ENCODE measurements at regions not wholly inside any gene's neighbourhood (a gene's known extent, or its start where the extent isn't known, plus 50 kb on each side); places are given as distances from the start of the nearest gene placed in this dataset.

DNA sequence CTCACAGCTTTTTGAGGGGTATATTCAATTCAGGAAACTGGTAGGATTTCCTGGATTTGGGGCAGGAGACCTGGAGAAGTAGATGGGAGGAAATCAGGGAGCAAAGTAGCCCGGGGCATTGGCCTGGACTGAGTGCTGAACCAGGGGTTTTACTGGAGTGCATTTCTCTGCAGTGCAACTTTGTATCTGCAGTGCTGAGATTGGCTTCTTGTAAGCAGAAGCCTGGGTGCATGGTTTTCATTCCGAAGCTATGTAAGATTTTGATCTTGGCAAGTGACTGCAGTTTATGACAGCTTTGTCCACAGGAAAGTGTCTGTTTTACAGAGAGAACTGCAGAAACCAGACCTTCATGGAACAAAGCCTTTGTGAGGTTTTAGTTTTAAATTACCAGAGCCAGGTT, 158.3 kb downstream of the SPCS3 start:
- H3K4me3 ChIP-seq (ENCODE audit: low read depth, poor library complexity, severe bottlenecking) = no peak overlapping the region
- no peak for DNase-seq (ENCODE audit: low spot score in 2 of 2)
- intact Hi-C loops (cut with DNase I; ENCODE audit: low total_unique reads) = no loop called here
- no peak for TF ChIP-seq POLR2A (IDR thresholded peaks at IDR 0.05)
- WGBS, 2 donors = 24 to 35% methylated on average over 2 of the region's 2 CpGs

DNA sequence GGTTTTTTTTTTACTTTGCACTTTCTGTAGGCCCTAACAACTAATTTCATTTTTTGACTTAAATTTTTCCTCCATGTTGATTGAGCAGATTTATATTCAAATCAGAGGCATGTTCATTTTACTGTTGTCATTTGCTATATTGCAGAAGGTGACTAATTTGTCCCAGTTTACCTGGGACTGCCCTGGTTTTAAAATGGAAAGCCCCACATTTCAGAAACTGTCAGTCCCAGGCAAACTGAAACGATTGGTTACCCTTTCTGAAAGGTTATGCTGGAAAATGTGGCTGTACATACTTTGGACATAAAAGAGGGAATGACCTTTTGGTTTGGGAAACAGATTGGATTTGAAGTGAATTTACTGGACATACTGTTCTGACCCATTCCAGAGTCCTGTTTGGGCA, 160.0 kb downstream of the SPCS3 start:
- DNase-seq (ENCODE audit: low spot score in 2 of 2) = no peak
- intact Hi-C loops (cut with DNase I; ENCODE audit: low total_unique reads) = no loop called here
- H3K4me3 ChIP-seq (ENCODE audit: low read depth, poor library complexity, severe bottlenecking) = no peak overlapping the region
- TF ChIP-seq POLR2A (IDR thresholded peaks at IDR 0.05) = no peak
- TF ChIP-seq CTCF (IDR thresholded peaks at IDR 0.05) = no peak
- WGBS, 2 donors = 79 to 84% methylated on average over 1 of the region's 1 CpG

DNA sequence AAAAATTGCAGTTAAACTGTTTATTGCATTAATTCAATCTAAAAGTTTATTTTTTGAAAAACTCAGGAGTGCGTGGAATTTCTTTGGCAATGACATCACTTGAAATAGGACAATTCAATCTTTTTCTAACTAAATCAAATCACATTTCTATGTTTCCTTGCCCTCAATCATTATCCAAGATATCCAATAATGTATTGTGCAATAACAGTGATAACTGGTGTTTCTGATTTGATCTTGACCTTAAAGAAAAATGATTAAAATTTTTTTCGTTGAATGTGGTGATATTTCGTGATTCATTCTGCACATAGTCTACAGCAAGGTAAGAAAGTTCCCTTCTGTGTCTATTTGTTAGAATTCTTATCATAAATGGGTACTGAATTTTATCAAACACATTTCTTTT, 163.2 kb downstream of the SPCS3 start:
- no peak overlapping the region for H3K4me3 ChIP-seq (ENCODE audit: low read depth, poor library complexity, severe bottlenecking)
- WGBS, 2 donors = 70 to 85% methylated on average over 3 of the region's 3 CpGs
- no peak for DNase-seq (ENCODE audit: low spot score in 2 of 2)
- intact Hi-C loops (cut with DNase I; ENCODE audit: low total_unique reads) = no loop called here
- TF ChIP-seq CTCF (IDR thresholded peaks at IDR 0.05) (no peak), POLR2A (IDR thresholded peaks at IDR 0.05) (no peak)

- no peak for DNase-seq (ENCODE audit: low spot score in 2 of 2)
- intact Hi-C loops (cut with DNase I; ENCODE audit: low total_unique reads) = no loop called here
These were observed 164.7 kb downstream of the SPCS3 start for GRCh38 chr4:176484301-176484984.

GRCh38 chr4:176489001-176489400, 169.2 kb downstream of the SPCS3 start:
- no peak for DNase-seq (ENCODE audit: low spot score in 2 of 2)
- H3K4me3 ChIP-seq (ENCODE audit: low read depth, poor library complexity, severe bottlenecking) = no peak overlapping the region
- 64 to 69% methylated on average over 2 of the region's 2 CpGs for WGBS, 2 donors
- no peak for TF ChIP-seq CTCF (IDR thresholded peaks at IDR 0.05)
- TF ChIP-seq POLR2A (IDR thresholded peaks at IDR 0.05) = no peak
- intact Hi-C loops (cut with DNase I; ENCODE audit: low total_unique reads) = no loop called here

More at GRCh38 chr4:176484301-176484984, 164.7 kb downstream of the SPCS3 start:
- 82 to 91% methylated on average over 7 of the region's 7 CpGs for WGBS, 2 donors
- H3K4me3 ChIP-seq (ENCODE audit: low read depth, poor library complexity, severe bottlenecking) = no peak overlapping the region
- TF ChIP-seq POLR2A (IDR thresholded peaks at IDR 0.05) (no peak), CTCF (IDR thresholded peaks at IDR 0.05) (no peak)

DNA sequence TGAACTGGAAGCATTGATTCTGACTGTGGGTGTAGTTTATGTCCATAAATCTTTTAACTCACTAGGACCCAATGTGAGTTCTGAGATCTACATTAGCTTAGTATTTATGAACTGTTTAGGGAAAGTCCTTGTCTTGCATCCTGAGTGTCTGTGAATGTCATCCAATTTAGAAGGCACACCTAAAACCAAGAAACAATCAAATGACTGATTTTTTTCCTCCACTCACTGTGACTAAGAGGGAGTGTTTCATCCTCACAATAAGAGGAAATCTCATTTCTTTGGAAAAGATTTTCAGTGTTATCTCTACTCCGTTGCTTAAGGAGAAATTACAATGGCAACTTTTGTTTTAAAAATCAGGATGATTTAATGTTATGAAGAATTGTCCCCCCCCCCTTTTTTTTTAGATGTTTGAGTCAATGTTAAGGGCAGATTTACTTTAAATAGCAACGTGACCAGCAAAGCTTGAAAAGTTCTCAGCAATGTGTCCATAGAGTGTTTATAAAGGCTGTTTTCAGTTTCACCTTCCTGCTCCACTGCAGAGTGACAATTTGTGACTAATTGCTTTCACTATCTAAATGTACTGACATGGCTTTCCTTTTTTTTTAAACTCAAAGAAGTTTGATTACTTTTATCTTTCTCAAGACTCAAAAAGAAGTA, 173.0 kb downstream of the SPCS3 start:
- WGBS, 2 donors = 42 to 51% methylated on average over 2 of the region's 2 CpGs
- no peak for DNase-seq (ENCODE audit: low spot score in 2 of 2)
- intact Hi-C loops (cut with DNase I; ENCODE audit: low total_unique reads) = no loop called here
- H3K4me3 ChIP-seq (ENCODE audit: low read depth, poor library complexity, severe bottlenecking) = no peak overlapping the region
- TF ChIP-seq CTCF (IDR thresholded peaks at IDR 0.05) = no peak
- TF ChIP-seq POLR2A (IDR thresholded peaks at IDR 0.05) = no peak
